IMR-90 (cell line): ENCODE measurements at regions not wholly inside any gene's neighbourhood (a gene's known extent, or its start where the extent isn't known, plus 50 kb on each side); places are given as distances from the start of the nearest gene placed in this dataset.

ENCODE experiments used
- ATAC-seq: fragments of 200-7000 bp; cut with Tn5 transposase; 2 replicates; pipeline ENCODE4 v1.9.1; 2020; ENCODE audit warnings: low read depth, mild to moderate bottlenecking, moderate library complexity
- BruUV-seq: library from RNA; stranded (reverse); fragments of 400-500 nt; replicated peaks from 2 replicates; lab custom pipeline; 2021; lab: Mats Ljungman, UMichigan
- CTCF ChIA-PET: fragments of 300-600 bp; formaldehyde crosslinking; extraction: SDS; loops from one replicate; lab custom pipeline; 2021; ENCODE audit warnings: antibody characterized with exemption; lab: Yijun Ruan, JAX
- POLR2A ChIA-PET: fragments of 300-600 bp; sonication (Branson Sonifier 250); formaldehyde crosslinking; loops from one replicate; lab custom pipeline; 2022; ENCODE audit warnings: antibody characterized with exemption; ENCODE audit not compliant: unreplicated experiment; lab: Charles Lee
- DNase-seq: peaks from one replicate; pipeline ENCODE4 v3.0.0; 2013
- H2AFZ ChIP-seq: replicated peaks from 2 replicates; pipeline ENCODE3; 2013; ENCODE audit warnings: low read length, mild to moderate bottlenecking; ENCODE audit not compliant: poor library complexity
- H2AK5ac ChIP-seq: 2 replicates; pipeline ENCODE4 v1.6.1; 2013; ENCODE audit warnings: low read depth, low read length, inconsistent platforms
- H2AK9ac ChIP-seq: replicated peaks from 2 replicates; pipeline ENCODE3; 2013; ENCODE audit warnings: mild to moderate bottlenecking, low read depth, low read length, moderate library complexity; ENCODE audit not compliant: poor library complexity
- H2BK120ac ChIP-seq: 2 replicates; pipeline ENCODE4 v1.6.1; 2013; ENCODE audit warnings: low read depth, low read length, inconsistent platforms
- H2BK15ac ChIP-seq: 3 replicates; pipeline ENCODE4 v1.6.1; 2013; ENCODE audit warnings: low read depth, low read length, inconsistent platforms
- H2BK20ac ChIP-seq: 2 replicates; pipeline ENCODE4 v1.6.1; 2013; ENCODE audit warnings: low read depth, mild to moderate bottlenecking, inconsistent platforms, low read length, moderate library complexity
- H2BK5ac ChIP-seq: 2 replicates; pipeline ENCODE4 v1.6.1; 2013; ENCODE audit warnings: mild to moderate bottlenecking, low read depth, low read length, inconsistent platforms; ENCODE audit not compliant: poor library complexity, severe bottlenecking
- H3K14ac ChIP-seq: replicated peaks from 2 replicates; pipeline ENCODE4 v1.6.1; 2013; ENCODE audit warnings: low read depth, low read length, inconsistent platforms
- H3K18ac ChIP-seq: 2 replicates; pipeline ENCODE4 v1.6.1; 2013; ENCODE audit warnings: low read depth, low read length, control low read depth
- H3K23ac ChIP-seq: 2 replicates; pipeline ENCODE4 v1.6.1; 2013; ENCODE audit warnings: low read depth, low read length, inconsistent platforms
- H3K27ac ChIP-seq: 2 replicates; pipeline ENCODE4 v1.5.1; 2013; ENCODE audit warnings: mild to moderate bottlenecking, control low read depth, low read length; ENCODE audit not compliant: insufficient read depth
- H3K27me3 ChIP-seq: 2 replicates; pipeline ENCODE4 v1.6.1; 2013; ENCODE audit warnings: low read length; ENCODE audit not compliant: control insufficient read depth, insufficient read depth
- H3K36me3 ChIP-seq: 2 replicates; pipeline ENCODE4 v1.6.1; 2013; ENCODE audit warnings: low read length, mixed read lengths; ENCODE audit not compliant: control insufficient read depth, insufficient read depth
- H3K4ac ChIP-seq: 2 replicates; pipeline ENCODE4 v1.6.1; 2013; ENCODE audit warnings: low read depth, low read length, inconsistent platforms
- H3K4me1 ChIP-seq: 2 replicates; pipeline ENCODE4 v1.6.1; 2013; ENCODE audit warnings: low read length, mixed read lengths; ENCODE audit not compliant: control insufficient read depth, insufficient read depth
- H3K4me2 ChIP-seq: 2 replicates; pipeline ENCODE4 v1.6.1; 2013; ENCODE audit warnings: low read depth, mild to moderate bottlenecking, control low read depth, low read length, moderate library complexity
- H3K4me3 ChIP-seq: 2 replicates; pipeline ENCODE4 v1.5.1; 2013; ENCODE audit warnings: low read depth, mild to moderate bottlenecking, control low read depth, low read length, moderate library complexity; ENCODE audit not compliant: insufficient read depth
- H3K56ac ChIP-seq: 2 replicates; pipeline ENCODE4 v1.6.1; 2013; ENCODE audit warnings: low read length, inconsistent platforms; ENCODE audit not compliant: insufficient read depth; ENCODE audit errors: extremely low read depth
- H3K79me1 ChIP-seq, 2 experiments: 2 replicates each; pipeline ENCODE4 v1.6.1; 2013; ENCODE audit warnings: low read length in 2 of 2, inconsistent platforms in 1 of 2, low read depth in 1 of 2
- H3K9ac ChIP-seq: 2 replicates; pipeline ENCODE4 v1.6.1; 2013; ENCODE audit warnings: low read depth, low read length, control low read depth
- H3K9me1 ChIP-seq: 2 replicates; pipeline ENCODE4 v1.6.1; 2013; ENCODE audit warnings: low read length, inconsistent platforms; ENCODE audit not compliant: insufficient read depth
- H3K9me3 ChIP-seq: 2 replicates; pipeline ENCODE4 v1.6.1; 2013; ENCODE audit warnings: low read length; ENCODE audit not compliant: control insufficient read depth, insufficient read depth
- H4K20me1 ChIP-seq: 2 replicates; pipeline ENCODE4 v1.6.1; 2013; ENCODE audit warnings: low read length, inconsistent platforms; ENCODE audit not compliant: insufficient read depth
- H4K5ac ChIP-seq: 2 replicates; pipeline ENCODE4 v1.6.1; 2013; ENCODE audit warnings: mild to moderate bottlenecking, low read depth, low read length, control low read depth
- H4K8ac ChIP-seq, 2 experiments: 2 replicates each; pipeline ENCODE4 v1.6.1; 2013; ENCODE audit warnings: low read depth in 2 of 2, low read length in 2 of 2, control low read depth in 1 of 2, inconsistent platforms in 1 of 2
- H4K91ac ChIP-seq: 2 replicates; pipeline ENCODE4 v1.6.1; 2013; ENCODE audit warnings: low read depth, low read length, inconsistent platforms; ENCODE audit not compliant: insufficient read depth
- BHLHE40 ChIP-seq: fragments of 150-350 bp; IDR thresholded peaks from 2 replicates; pipeline ENCODE4 v1.6.1; 2016; ENCODE audit warnings: mild to moderate bottlenecking, low read depth, low read length
- CEBPB ChIP-seq: IDR thresholded peaks from 2 replicates; pipeline ENCODE4 v1.6.1; 2012; ENCODE audit warnings: low read depth, low read length, improper control_type of control experiment
- CHD1 ChIP-seq: IDR thresholded peaks from 2 replicates; pipeline ENCODE4 v1.6.1; 2012; ENCODE audit warnings: low read depth, low read length, improper control_type of control experiment
- FOS ChIP-seq: fragments of 150-350 bp; IDR thresholded peaks from 2 replicates; pipeline ENCODE4 v1.6.1; 2016; ENCODE audit warnings: low read depth, low read length
- MAFK ChIP-seq: IDR thresholded peaks from 2 replicates; pipeline ENCODE4 v1.6.1; 2012; ENCODE audit warnings: low read depth, low read length, improper control_type of control experiment
- MAZ ChIP-seq: IDR thresholded peaks from 2 replicates; pipeline ENCODE4 v1.6.1; 2012; ENCODE audit warnings: low read depth, mild to moderate bottlenecking, low read length, improper control_type of control experiment, moderate library complexity, borderline replicate concordance
- MXI1 ChIP-seq: IDR thresholded peaks from 2 replicates; pipeline ENCODE4 v1.6.1; 2012; ENCODE audit warnings: low read depth, mild to moderate bottlenecking, low read length, moderate library complexity, borderline replicate concordance
- NFE2L2 ChIP-seq: fragments of 150-350 bp; IDR thresholded peaks from 2 replicates; pipeline ENCODE4 v1.6.1; 2016; ENCODE audit warnings: low read depth, mild to moderate bottlenecking, low read length
- POLR2A ChIP-seq: IDR thresholded peaks from 2 replicates; pipeline ENCODE4 v1.6.1; 2012; ENCODE audit warnings: mild to moderate bottlenecking, low read depth, low read length
- RAD21 ChIP-seq: IDR thresholded peaks from 2 replicates; pipeline ENCODE4 v1.6.1; 2012; ENCODE audit warnings: low read length, improper control_type of control experiment
- RCOR1 ChIP-seq: IDR thresholded peaks from 2 replicates; pipeline ENCODE4 v1.6.1; 2012; ENCODE audit warnings: mild to moderate bottlenecking, low read length, improper control_type of control experiment; ENCODE audit not compliant: insufficient replicate concordance
- RFX5 ChIP-seq: IDR thresholded peaks from 2 replicates; pipeline ENCODE4 v1.8.0; 2012; ENCODE audit warnings: low read depth, mild to moderate bottlenecking, low read length, moderate library complexity
- SMC3 ChIP-seq: fragments of 150-350 bp; IDR thresholded peaks from 2 replicates; pipeline ENCODE4 v1.6.1; 2016; ENCODE audit warnings: low read depth, mild to moderate bottlenecking, antibody characterized with exemption, low read length, moderate library complexity
- WGBS, 2 experiments: methylation state at CpG; one replicate each; pipeline versions ENCODE4 v1.1.5 to v1.1.7; 2013; ENCODE audit warnings: missing lambda C conversion rate in 2 of 2; ENCODE audit not compliant: insufficient read length in 1 of 2; ENCODE audit errors: extremely low coverage in 2 of 2; 5-methylcytosine and 5-hydroxymethylcytosine counted together
- dilution Hi-C: fragments of 300-500 bp; cut with HindIII; formaldehyde crosslinking; loops from one replicate; pipeline ENCODE4 v1.14.3; 2018; ENCODE audit warnings: low sequenced_read_pairs; ENCODE audit not compliant: unreplicated experiment
- in situ Hi-C: fragments of 300-500 bp; cut with MboI; formaldehyde crosslinking; loops from 3 replicates; pipeline ENCODE4 v1.14.3; 2019; ENCODE audit warnings: low sequenced_read_pairs, inconsistent platforms, mixed read lengths
- intact Hi-C: fragments of 100-400 bp; cut with micrococcal nuclease; formaldehyde crosslinking; loops from 2 replicates; pipeline ENCODE4 v1.10.0; 2022
- TF ChIP-seq, protein P1 (sequence below): fragments of 150-350 bp; IDR thresholded peaks from 2 replicates; pipeline ENCODE4 v1.6.1; 2017; ENCODE audit warnings: mild to moderate bottlenecking, antibody characterized with exemption, low read length, low read depth
- TF ChIP-seq, protein P2 (sequence below): fragments of 150-350 bp; IDR thresholded peaks from 2 replicates; pipeline ENCODE4 v1.6.1; 2016; ENCODE audit warnings: low read depth, mild to moderate bottlenecking, low read length, moderate library complexity, borderline replicate concordance
- TF ChIP-seq, protein P3 (sequence below): conservative IDR thresholded peaks from 2 replicates; pipeline ENCODE4 v1.5.1; 2012; ENCODE audit warnings: mild to moderate bottlenecking, low read depth, low read length, improper control_type of control experiment

DNA sequence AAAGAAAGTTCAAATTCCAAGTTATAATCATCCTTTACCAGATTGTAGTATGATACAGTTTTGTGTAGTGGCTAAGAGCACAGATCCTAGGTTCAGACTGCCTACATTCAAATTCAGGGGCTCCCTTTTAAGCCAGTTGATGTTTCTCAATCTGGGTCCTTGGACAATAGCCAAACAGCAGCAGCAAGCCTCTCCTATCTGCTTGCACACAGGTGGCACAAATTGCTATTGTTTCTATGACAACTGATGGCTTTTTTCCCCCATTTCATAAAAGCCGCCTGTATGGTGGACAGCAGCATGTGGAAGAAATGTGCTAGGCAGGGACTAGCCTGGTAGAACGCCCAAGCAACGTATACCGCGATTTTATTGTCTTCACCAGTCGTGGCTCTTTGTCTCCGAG is 76.5 kb downstream of the S1PR1 start:
- CTCF ChIA-PET, result no interaction called here
- no peaks in the 10 kb centered on the region for H3K4me1 ChIP-seq
- H4K8ac ChIP-seq, result no peak overlapping the region
- H2BK15ac ChIP-seq, result no peak overlapping the region
- H3K4ac ChIP-seq, result no peak overlapping the region
- no peak overlapping the region for H3K14ac ChIP-seq
- no peak overlapping the region for H4K91ac ChIP-seq
- ATAC-seq, result no peak
- no peaks in the 10 kb centered on the region for H4K20me1 ChIP-seq
- H3K4me3 ChIP-seq, result no peak overlapping the region
- no peaks in the 10 kb centered on the region for H3K36me3 ChIP-seq
- intact Hi-C loops, result no loop called here
- H3K79me1 ChIP-seq, result no peaks in the 10 kb centered on the region
- H2BK5ac ChIP-seq, result no peak overlapping the region
- no peaks in the 10 kb centered on the region for H3K9me1 ChIP-seq
- no peak overlapping the region for H4K5ac ChIP-seq
- H3K4me2 ChIP-seq, result no peak overlapping the region
- POLR2A ChIA-PET, result no interaction called here
- in situ Hi-C loops, result loop anchor here (5.0 kb wide), 1 partner anchor 34 kb away; no protein-coding TSS in a partner anchor
- DNase-seq, result no peak
- no peak overlapping the region for H2AK9ac ChIP-seq
- no peak overlapping the region for H3K18ac ChIP-seq
- BruUV-seq, result no TSS peak
- TF ChIP-seq, protein P1, sequence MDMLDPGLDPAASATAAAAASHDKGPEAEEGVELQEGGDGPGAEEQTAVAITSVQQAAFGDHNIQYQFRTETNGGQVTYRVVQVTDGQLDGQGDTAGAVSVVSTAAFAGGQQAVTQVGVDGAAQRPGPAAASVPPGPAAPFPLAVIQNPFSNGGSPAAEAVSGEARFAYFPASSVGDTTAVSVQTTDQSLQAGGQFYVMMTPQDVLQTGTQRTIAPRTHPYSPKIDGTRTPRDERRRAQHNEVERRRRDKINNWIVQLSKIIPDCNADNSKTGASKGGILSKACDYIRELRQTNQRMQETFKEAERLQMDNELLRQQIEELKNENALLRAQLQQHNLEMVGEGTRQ, result no peak
- TF ChIP-seq MXI1, result no peak
- no peak for TF ChIP-seq MAZ
- TF ChIP-seq RAD21, result no peak
- TF ChIP-seq MAFK, result no peak
- TF ChIP-seq RCOR1, result no peak
- TF ChIP-seq CHD1, result no peak
- no peak for TF ChIP-seq CEBPB
- no peak for TF ChIP-seq RFX5
- no peak for TF ChIP-seq NFE2L2
- TF ChIP-seq, protein P2, sequence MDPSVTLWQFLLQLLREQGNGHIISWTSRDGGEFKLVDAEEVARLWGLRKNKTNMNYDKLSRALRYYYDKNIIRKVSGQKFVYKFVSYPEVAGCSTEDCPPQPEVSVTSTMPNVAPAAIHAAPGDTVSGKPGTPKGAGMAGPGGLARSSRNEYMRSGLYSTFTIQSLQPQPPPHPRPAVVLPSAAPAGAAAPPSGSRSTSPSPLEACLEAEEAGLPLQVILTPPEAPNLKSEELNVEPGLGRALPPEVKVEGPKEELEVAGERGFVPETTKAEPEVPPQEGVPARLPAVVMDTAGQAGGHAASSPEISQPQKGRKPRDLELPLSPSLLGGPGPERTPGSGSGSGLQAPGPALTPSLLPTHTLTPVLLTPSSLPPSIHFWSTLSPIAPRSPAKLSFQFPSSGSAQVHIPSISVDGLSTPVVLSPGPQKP, result no peak
- TF ChIP-seq, protein P3, sequence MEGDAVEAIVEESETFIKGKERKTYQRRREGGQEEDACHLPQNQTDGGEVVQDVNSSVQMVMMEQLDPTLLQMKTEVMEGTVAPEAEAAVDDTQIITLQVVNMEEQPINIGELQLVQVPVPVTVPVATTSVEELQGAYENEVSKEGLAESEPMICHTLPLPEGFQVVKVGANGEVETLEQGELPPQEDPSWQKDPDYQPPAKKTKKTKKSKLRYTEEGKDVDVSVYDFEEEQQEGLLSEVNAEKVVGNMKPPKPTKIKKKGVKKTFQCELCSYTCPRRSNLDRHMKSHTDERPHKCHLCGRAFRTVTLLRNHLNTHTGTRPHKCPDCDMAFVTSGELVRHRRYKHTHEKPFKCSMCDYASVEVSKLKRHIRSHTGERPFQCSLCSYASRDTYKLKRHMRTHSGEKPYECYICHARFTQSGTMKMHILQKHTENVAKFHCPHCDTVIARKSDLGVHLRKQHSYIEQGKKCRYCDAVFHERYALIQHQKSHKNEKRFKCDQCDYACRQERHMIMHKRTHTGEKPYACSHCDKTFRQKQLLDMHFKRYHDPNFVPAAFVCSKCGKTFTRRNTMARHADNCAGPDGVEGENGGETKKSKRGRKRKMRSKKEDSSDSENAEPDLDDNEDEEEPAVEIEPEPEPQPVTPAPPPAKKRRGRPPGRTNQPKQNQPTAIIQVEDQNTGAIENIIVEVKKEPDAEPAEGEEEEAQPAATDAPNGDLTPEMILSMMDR, result no peak
- TF ChIP-seq BHLHE40, result no peak
- TF ChIP-seq POLR2A, result no peak
- TF ChIP-seq FOS, result no peak
- no peak for TF ChIP-seq SMC3
- H2AFZ ChIP-seq, result no peak overlapping the region
- H3K9ac ChIP-seq, result no peak overlapping the region
- H3K27ac ChIP-seq, result no peak overlapping the region
- no CpG with 5 or more reads among the region's 7 CpGs for WGBS, 2 experiments
- no peaks in the 10 kb centered on the region for H3K9me3 ChIP-seq
- no peak overlapping the region for H2AK5ac ChIP-seq
- no peak overlapping the region for H3K23ac ChIP-seq
- H3K56ac ChIP-seq, result no peak overlapping the region
- no peak overlapping the region for H2BK120ac ChIP-seq
- dilution Hi-C loops, result no loop called here
- H2BK20ac ChIP-seq, result no peak overlapping the region
- peaks cover 47% of the 10 kb centered on the region for H3K27me3 ChIP-seq
